Adipose tissue (tissue), 3 donors: ENCODE measurements at regions not wholly inside any gene's neighbourhood (a gene's known extent, or its start where the extent isn't known, plus 50 kb on each side); places are given as distances from the start of the nearest gene placed in this dataset.

ENCODE experiments used
- H3K27ac ChIP-seq: one replicate; pipeline ENCODE4 v1.5.1; 2013; ENCODE audit warnings: low read depth, low read length
- WGBS, 3 donors: extraction: QIAGEN DNeasy Blood & Tissue Kit; methylation state at CpG; one replicate each; pipeline ENCODE4 v1.1.7; 2013; 5-methylcytosine and 5-hydroxymethylcytosine counted together
- donor health status: healthy with polysubstance abuse.
- donor health status: Bipolar disorder and iron deficiency.
- donor health status: healthy.

DNA sequence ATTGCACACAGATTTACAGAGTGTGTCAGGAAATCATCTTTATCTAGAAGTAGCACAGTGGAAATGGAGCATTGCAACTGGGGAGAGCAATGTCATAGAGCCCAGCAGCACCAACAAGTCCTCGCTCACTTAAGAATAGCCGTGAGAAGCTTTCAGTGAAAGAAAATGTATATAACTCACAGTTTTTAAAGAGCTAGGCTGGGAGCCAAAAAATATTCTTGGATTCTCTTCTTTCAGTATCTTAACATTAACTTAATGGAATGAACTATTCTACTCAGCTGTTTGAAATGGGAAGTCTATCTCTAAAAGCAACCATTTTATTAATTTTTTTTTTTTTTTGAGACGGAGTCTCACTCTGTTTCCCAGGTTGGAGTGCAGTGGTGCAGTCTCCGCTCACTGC, 329.6 kb downstream of the COG6 start:
- no peak overlapping the region for H3K27ac ChIP-seq
- WGBS, 3 donors: 79 to 91% (median 80%) methylated on average over 4 of the region's 4 CpGs

DNA sequence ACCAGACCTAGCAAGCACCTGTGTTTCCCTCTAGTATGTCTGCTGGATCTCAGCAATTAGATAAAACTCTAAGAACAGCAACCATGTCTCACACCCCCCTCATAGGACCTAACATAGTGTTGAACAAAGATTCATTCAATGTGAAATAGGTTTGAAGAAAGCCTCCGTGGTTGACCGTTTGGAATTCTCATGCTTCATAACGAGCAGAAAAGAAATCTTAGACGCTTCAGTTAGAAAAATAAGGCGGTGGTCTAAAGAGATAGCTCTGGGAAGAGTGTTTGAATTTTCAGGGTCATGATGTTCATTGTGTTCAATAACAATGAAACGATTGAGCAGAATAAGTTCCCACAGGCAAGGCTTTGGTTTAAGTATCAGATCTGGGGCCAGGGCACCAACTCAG, 332.9 kb downstream of the COG6 start:
- WGBS, 3 donors: 87 to 96% (median 93%) methylated on average over 6 of the region's 6 CpGs
- H3K27ac ChIP-seq: no peak overlapping the region

DNA sequence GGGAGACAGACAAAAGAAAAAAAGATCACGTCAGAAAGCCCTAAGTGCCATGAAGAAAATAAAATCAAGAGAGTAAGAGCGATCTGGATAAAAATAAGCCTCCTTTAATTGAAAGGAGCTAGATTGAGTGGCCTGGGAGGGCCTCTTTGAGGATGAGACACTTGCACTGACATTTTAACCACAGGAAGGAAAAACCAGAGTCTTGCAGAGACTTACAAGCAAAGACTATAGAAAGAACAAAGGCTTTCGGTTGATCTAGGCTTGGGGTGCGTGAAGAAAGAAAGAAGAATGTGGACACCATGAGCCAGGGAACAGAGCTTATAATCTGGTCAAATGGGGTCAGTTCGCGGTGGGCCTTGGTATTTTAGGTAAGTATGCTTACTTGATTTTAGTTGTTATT, 342.7 kb downstream of the COG6 start:
- WGBS, 3 donors: 84 to 92% (median 89%) methylated on average over 6 of the region's 6 CpGs
- H3K27ac ChIP-seq: no peak overlapping the region

DNA sequence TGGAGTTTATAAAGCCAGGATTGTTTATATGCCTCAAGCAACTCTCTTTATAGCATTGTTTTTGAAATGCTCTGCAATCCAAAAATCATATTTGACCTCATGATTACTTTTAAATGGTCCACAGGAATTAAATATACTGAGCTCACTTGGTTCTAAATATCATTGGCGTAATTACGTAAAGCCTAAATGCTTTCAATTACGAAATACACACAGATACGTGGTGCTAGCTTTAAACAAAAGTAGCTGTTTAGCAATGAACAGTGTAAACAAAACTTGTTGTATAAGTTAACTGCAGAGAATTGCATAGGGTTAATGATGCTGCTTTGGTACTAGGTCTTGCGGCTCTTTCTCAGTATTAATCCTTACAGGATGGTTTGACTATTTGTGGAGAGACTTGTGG, 346.6 kb downstream of the COG6 start:
- H3K27ac ChIP-seq: no peak overlapping the region

DNA sequence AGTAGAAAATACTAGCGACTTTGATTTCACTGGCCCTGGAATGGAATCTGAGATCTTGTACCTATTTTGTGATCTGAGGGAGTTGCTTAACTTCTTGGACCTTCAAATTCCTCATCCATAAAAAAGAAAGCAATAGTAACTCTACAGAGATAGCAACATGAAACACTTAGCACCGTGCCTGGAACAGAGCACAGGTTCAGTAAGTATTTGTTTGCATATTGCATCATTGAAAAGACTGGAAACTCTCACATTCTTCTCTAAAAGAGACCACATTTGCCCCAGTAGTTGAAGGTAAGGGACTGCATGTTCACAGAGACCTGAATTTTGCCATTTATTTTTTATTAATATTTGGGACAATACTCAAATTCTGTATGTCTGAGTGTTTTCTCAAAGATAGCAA, 358.1 kb downstream of the COG6 start:
- 65 to 93% (median 90%) methylated on average over 2 of the region's 2 CpGs for WGBS, 3 donors
- H3K27ac ChIP-seq: no peak overlapping the region

More for the DNA sequence above, 346.6 kb downstream of the COG6 start:
- 86 to 90% (median 89%) methylated on average over 5 of the region's 5 CpGs for WGBS, 3 donors

DNA sequence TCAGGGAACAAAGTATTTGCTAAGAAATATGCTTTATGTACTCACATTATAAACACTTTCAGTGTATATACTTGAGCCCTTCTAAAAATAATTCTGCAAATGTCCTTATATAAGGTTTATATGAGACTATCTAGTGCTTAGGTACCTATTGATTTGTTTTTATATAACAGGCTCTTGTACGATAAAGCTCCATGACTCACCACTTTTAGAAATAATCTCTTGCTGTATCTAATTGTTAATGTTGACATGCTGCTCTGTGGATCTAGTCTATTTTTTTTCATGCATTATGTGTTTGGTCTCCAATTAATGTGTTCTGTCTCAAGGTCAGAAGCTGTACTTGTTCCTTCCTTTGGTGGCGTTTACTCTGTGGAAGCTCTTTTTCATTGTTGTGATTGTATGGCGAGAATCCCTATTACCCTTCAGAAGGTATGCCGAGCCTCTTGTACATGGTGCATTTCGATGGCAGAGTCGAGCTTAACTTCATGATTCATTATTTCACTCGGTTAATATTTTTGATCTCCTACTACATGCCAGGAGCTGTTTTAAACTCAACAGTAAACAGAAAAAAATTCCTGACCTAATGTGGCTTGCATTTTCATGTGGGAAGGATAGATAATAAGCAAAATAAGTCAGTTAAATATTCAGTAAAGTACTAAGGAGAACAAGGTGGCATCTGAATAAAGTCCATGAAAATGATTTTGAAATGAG, 361.6 kb downstream of the COG6 start:
- 51 to 88% (median 86%) methylated on average over 7 of the region's 7 CpGs for WGBS, 3 donors

DNA sequence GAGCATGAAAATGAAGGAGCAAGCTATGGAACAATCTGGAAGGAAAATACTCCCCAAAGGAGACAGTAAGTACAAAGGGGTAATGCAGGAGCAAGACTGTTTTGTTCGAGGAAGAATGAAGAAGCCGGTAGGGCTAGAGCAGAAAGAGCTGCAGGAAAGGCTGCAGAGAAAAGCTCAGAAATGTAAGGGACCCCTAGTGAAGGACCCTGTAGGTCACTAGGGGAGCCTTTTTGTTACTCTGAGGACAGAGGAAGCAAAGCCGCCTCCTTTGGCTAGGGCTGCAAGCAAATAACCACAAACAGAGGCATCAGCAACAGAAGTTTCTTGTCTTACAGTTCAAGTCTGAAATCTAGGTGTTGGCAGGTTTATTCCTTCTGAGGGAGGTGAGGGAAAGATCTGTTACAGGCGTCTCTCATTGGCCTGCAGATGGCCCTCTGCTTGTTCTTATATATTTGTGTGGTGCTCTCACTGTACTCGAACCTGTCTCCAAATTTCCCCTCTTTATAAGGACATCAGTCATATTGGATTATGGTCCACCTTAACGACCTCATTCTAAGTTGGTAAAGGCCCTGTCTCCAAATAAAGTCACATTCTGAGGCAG, 362.3 kb downstream of the COG6 start:
- no peak overlapping the region for H3K27ac ChIP-seq
- 80 to 87% (median 82%) methylated on average over 6 of the region's 6 CpGs for WGBS, 3 donors

More for the DNA sequence above, 361.6 kb downstream of the COG6 start:
- no peak overlapping the region for H3K27ac ChIP-seq

DNA sequence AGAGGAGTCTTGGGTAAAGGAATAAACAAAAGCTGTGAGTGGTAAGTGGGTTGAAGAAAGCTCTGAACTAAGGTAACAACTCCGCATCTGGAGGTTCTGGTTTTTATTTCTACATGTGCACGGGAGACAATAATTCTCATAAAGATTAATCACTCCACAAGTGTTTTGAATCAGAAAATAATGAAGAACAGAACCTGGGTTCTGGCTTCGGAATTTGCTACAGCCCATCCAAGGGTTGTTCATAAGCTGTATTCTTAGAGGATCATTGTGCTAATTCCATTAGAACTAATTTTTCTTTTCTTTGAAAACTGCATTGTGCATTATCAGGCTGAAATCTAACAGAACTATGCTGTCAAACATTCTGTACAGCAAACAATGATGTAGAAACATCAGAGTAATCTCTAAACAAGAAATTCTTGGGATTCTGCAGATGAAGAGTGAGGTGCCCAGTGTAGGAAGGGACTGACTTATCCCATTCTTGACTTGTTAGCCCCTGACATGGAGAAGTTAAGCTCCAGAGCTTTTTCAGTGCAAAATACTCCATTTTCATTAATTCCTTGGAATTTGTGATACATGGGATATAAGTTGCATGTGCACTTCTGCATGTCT, 368.2 kb downstream of the COG6 start:
- WGBS, 3 donors: 67 to 88% (median 82%) methylated on average over 3 of the region's 3 CpGs

DNA sequence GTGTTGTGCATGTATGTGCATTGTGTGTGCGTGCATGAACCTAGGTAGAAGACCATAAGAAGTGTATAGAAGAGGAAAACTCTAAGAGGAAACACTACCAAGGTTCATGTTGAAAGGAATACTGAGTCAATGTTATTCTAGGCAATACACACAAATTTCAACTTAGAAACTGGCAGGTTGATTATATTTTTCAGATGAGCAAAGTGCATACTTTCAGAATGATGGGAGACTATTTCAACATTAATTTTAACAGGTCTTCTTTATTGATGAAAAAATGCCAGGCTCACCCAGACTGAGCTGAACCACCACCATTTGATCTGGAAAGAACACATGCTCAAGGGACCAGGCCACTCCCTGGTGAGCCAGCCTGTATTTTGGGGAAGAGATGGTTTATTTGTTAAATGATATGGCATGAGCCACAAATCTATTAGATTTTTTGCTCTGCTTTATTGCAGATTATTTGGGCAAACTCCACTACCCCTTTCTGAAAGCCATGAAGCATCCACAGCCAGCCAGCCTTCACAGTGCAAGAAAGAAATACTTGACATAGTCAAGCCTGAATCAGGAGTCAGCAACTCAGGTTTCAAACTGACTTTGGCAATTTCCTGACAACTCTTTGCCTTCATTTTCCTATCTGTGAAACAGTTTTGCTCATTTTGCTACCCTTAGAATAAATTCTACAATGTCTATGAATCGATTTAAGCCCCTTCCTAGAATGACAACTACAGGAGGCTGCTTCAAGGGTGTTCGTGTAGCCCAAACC, 368.9 kb downstream of the COG6 start:
- WGBS, 3 donors: 83 to 88% (median 88%) methylated on average over 3 of the region's 3 CpGs
- H3K27ac ChIP-seq: no peak overlapping the region

More for the DNA sequence above, 368.2 kb downstream of the COG6 start:
- H3K27ac ChIP-seq: no peak overlapping the region

DNA sequence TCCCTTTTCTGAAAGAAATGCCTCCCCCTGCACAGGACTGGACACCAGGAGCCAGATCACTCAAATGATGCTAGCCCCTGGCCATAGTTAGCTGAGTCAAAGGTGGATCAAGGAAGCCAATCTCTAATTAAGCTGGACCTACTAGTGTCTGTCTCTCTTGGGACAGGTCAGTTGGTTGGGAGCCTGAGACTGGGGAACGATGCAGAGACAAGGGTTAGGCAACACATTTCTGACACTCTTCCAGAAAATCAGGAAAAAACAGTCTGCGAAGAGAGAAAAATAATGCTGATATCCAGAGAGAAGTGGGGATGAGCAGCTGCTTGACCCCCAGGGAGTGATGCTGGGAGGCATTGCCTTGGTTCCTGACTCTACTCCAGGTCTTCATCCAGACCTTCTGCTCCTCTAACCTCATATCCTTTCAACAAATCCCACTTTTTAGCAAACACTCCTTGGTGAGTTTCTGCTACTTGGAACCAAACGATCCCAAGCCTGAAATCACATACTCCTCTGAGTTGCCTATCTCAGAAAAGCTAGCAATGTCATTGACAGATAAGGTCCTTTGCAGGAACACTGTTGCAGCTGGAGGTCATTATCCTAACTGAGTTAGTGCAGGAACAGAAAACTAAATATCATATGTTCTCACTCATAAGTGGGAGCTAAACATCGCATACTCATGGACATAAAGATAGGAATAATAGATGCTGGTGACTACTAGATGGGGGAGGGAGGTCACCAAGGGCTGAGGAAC, 369.7 kb downstream of the COG6 start:
- WGBS, 3 donors: 62 to 74% (median 71%) methylated on average over 4 of the region's 4 CpGs
- no peak overlapping the region for H3K27ac ChIP-seq

DNA sequence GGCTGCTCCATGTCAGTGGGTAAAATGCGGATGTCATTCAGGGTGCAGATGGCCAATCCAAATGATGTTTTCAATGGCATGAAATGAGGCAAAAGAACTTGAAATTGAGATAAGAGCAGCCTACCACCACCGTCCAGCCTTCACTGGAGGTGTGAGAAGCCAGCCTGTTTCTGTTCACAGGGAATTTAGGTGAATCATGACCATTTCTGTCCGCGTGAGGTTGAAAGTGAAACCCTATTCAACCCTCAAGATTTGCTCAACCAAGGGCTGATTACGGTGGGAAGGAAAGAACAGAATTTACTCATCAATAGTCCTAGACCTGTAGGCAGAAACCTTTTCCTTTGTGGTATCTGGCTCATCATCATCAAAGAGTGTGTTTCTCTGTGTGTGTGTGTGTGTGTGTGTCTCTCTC, 370.7 kb downstream of the COG6 start:
- WGBS, 3 donors: 84 to 90% (median 89%) methylated on average over 5 of the region's 5 CpGs
- no peak overlapping the region for H3K27ac ChIP-seq

DNA sequence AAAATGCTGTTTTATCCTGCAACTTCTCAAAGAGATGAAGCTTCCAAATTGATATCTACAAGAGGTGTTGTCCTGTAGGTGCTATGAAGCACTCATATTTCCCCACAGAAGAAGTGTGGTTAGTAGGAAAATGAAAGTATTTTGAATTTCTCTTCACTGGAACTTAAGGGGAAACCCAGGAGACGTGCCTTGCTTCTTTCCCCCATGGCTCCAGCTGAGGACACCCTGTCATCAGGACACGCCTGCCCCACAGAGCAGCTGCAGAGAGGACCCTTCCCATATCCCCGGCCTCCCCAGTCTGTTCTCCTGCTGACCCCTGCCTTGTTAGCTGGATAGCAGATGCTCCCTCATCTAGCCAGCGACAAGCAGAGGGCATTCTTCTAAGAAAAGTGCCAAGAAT, 371.3 kb downstream of the COG6 start:
- no peak overlapping the region for H3K27ac ChIP-seq
- WGBS, 3 donors: 84 to 94% (median 85%) methylated on average over 4 of the region's 4 CpGs

DNA sequence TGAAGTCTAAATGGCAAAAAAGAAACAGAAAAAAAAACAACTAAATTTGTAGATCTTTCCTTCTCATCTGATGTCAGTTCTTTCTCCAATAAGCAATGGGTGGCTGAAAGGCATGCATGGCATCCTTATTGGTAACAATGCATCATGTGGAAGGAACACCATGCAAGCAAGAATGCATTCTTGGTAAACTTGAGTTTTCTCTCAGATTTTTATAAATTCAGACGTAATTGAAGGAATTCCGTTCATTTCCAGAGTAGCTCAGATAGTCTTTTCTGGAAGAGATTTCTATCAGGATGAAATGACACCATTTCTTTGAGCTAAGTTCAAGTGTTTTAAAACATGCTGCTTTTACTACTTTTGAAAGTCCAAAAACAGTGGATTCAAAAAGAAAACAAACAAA, 373.0 kb downstream of the COG6 start:
- WGBS, 3 donors: 96% methylated on average over 2 of the region's 2 CpGs

DNA sequence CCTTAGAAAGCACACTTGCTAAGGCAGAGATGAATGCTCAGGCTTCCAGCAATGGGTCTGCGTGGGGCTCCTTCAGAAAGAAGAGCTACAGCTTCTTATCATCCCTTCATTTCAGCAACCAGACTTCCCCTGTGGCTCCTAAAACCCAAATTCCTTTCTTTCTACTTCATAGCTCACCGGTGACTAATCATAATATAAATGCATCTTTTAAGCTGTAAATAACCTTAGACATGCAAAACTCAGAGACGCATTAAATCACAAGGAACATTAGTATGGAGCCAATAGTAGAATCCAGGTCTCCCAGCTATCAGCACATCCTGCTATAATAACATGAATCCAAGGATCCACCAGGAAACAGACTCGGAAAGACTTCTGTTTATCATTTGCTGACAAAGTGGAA, 375.6 kb downstream of the COG6 start:
- WGBS, 3 donors: 43 to 78% (median 51%) methylated on average over 4 of the region's 4 CpGs

More for the DNA sequence above, 373.0 kb downstream of the COG6 start:
- H3K27ac ChIP-seq: no peak overlapping the region

DNA sequence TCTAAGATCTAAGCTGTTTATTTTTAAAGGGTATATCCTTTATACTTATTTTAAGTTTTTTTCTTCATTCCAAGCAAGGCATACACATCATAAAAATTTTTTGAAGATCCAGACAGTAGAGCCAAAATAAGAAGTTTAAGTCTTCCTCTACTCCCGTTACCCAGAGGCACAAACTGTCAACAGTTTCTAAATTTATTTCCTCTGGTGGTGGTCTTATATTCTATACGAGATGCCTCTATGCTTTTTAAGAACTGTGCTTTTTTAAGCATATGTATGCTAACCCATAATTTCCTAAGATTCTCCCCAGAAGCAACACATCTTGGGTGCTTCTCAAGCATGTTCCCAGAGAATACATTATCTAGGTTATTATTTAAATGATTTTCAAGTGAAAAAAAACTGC, 383.6 kb downstream of the COG6 start:
- 79 to 86% (median 79%) methylated on average over 2 of the region's 2 CpGs for WGBS, 3 donors
- H3K27ac ChIP-seq: no peak overlapping the region

More for the DNA sequence above, 375.6 kb downstream of the COG6 start:
- H3K27ac ChIP-seq: no peak overlapping the region

DNA sequence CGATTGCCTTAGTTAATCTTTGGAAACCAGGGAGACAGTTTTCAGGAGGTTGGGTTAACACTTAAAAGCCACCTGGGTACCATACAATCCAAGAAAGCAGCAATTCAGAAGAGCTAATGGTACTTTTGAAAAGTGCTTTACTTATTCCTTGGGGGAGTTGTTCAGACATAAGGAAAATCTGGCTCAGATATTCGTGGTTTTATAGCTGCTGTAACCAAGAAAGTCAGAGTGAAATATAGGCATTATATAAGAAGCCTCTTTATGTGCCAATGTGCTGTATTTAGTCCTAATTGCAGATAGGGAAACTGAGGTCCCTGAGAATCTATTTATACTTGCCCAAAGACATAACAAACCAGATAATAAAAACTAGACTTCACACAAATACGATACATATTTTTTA, 387.5 kb downstream of the COG6 start:
- WGBS, 3 donors: 67 to 76% (median 69%) methylated on average over 3 of the region's 3 CpGs
- no peak overlapping the region for H3K27ac ChIP-seq

DNA sequence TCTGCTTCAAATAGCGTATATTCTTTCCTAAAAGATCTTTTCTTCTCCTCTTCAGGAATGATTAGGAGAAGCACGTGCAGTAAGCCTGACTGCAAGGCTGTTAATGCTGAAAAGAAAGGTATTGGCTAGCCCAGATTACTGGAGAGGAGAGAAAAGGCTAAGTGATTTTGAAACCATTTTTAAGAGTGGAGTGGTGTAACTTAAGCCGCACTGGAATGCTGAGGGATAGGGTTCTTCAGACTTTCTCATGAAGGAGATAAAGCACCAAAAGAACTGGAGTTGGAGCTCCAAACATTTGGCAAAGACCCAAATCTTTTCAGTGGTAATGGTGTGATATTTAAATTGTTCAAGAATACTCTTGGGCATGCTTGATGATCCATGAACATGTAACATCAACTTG, 388.3 kb downstream of the COG6 start:
- WGBS, 3 donors: 64 to 87% (median 82%) methylated on average over 3 of the region's 3 CpGs
- no peak overlapping the region for H3K27ac ChIP-seq

DNA sequence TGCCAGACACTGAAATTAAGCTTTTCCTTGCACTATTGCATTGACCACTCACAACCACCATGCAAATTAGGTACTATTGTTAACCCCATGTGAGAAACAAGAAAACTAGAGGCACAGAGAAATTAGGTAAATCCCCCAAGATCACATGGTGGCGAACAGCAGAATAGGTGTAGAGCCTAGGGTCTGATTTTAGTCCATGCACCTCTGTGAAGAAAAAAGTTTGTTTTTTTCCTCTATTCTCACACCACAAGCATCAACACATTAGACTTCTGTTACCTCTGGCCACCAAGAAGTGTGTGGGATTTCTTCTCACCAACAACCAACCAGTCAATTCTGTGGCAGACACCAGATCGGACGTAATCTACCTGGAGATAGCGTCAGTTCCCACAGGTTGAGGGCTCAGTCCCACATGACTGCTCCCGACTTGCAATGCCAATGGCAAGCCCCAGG, 391.9 kb downstream of the COG6 start:
- no peak overlapping the region for H3K27ac ChIP-seq
- WGBS, 3 donors: 94 to 97% (median 96%) methylated on average over 5 of the region's 5 CpGs
